ENCODE measurements at regions not wholly inside any gene's neighbourhood (a gene's known extent, or its start where the extent isn't known, plus 50 kb on each side); places are given as distances from the start of the nearest gene placed in this dataset.
"Not testable (repeated sequence)": the region's sequence is repeated elsewhere in the genome, so short reads cannot be mapped to it uniquely, and the experiment has no call there.

- TF ChIP-seq SIN3A (IDR thresholded peaks at IDR 0.05; ENCODE audit: borderline replicate concordance, insufficient read depth, low read depth, low read length): no peak
- no peak for TF ChIP-seq REST (IDR thresholded peaks at IDR 0.05; ENCODE audit: insufficient read depth in 1 of 2, low read depth in 2 of 2, low read length in 1 of 2)
- no peak for TF ChIP-seq TCF7L2 (IDR thresholded peaks at IDR 0.05; ENCODE audit: low read depth, low read length)
- TF ChIP-seq CTCF (IDR thresholded peaks at IDR 0.05): no peak
- DNase-seq (ENCODE audit: low read depth, low spot score): no peak
- in situ Hi-C loops (cut with HindIII; ENCODE audit: low pct_unique_long_range_greater_than_20kb, low sequenced_read_pairs): no loop called here
- Histone ChIP-seq H3K9me3 (ENCODE audit: control insufficient read depth, insufficient read depth, low read depth, low read length) (peaks cover 3% of the 10 kb centered on the region; the same call in 1 of the 2 replicates), H3K36me3 (ENCODE audit: control insufficient read depth, insufficient read depth, low read length) (no peaks in the 10 kb centered on the region), H3K27me3 (ENCODE audit: control insufficient read depth, insufficient read depth, low read length) (no peaks in the 10 kb centered on the region), H3K4me1 (ENCODE audit: control insufficient read depth, insufficient read depth, low read length) (no peaks in the 10 kb centered on the region), H3K4me3 (ENCODE audit: low read depth in 2 of 2, low read length in 2 of 2) (no peak overlapping the region), H3K27ac (ENCODE audit: low read length) (no peak overlapping the region)
- ChIA-PET CTCF (no interaction called here), POLR2A (no interaction called here)
- no TSS peak for BruUV-seq (replicated peaks)
- no peak for ATAC-seq
- intact Hi-C loops (cut with micrococcal nuclease; ENCODE audit: unreplicated experiment): no loop called here
These were observed 196.4 kb upstream of the KIF2B start for GRCh38 chr17:53626286-53626685.

GRCh38 chr17:53619025-53619424 lies 203.7 kb upstream of the KIF2B start:
- Histone ChIP-seq H3K4me3 (ENCODE audit: low read depth in 2 of 2, low read length in 2 of 2) (no peak overlapping the region), H3K9me3 (ENCODE audit: control insufficient read depth, insufficient read depth, low read depth, low read length) (peaks cover 2% of the 10 kb centered on the region; the same call in 1 of the 2 replicates), H3K4me1 (ENCODE audit: control insufficient read depth, insufficient read depth, low read length) (no peaks in the 10 kb centered on the region), H3K27ac (ENCODE audit: low read length) (no peak overlapping the region), H3K27me3 (ENCODE audit: control insufficient read depth, insufficient read depth, low read length) (no peaks in the 10 kb centered on the region), H3K36me3 (ENCODE audit: control insufficient read depth, insufficient read depth, low read length) (no peaks in the 10 kb centered on the region)
- ATAC-seq (no peak), DNase-seq (ENCODE audit: low read depth, low spot score) (no peak)
- TF ChIP-seq CTCF (IDR thresholded peaks at IDR 0.05) (no peak), POLR2AphosphoS5 (IDR thresholded peaks at IDR 0.05; ENCODE audit: low read depth, low read length) (no peak), SIN3A (IDR thresholded peaks at IDR 0.05; ENCODE audit: borderline replicate concordance, insufficient read depth, low read depth, low read length) (no peak), REST (IDR thresholded peaks at IDR 0.05; ENCODE audit: insufficient read depth in 1 of 2, low read depth in 2 of 2, low read length in 1 of 2) (no peak), TCF7L2 (IDR thresholded peaks at IDR 0.05; ENCODE audit: low read depth, low read length) (no peak)
- no TSS peak for BruUV-seq (replicated peaks)
- POLR2A ChIA-PET: no interaction called here
- intact Hi-C loops (cut with micrococcal nuclease; ENCODE audit: unreplicated experiment) (no loop called here), in situ Hi-C loops (cut with HindIII; ENCODE audit: low pct_unique_long_range_greater_than_20kb, low sequenced_read_pairs) (no loop called here)
- CTCF ChIA-PET: no interaction called here

GRCh38 chr17:53608208-53608607 lies 214.5 kb upstream of the KIF2B start:
- H3K4me3 ChIP-seq (ENCODE audit: low read depth in 2 of 2, low read length in 2 of 2); BruUV-seq (replicated peaks); H3K27ac ChIP-seq (ENCODE audit: low read length); H3K36me3 ChIP-seq (ENCODE audit: control insufficient read depth, insufficient read depth, low read length); H3K4me1 ChIP-seq (ENCODE audit: control insufficient read depth, insufficient read depth, low read length); ATAC-seq; in situ Hi-C loops (cut with HindIII; ENCODE audit: low pct_unique_long_range_greater_than_20kb, low sequenced_read_pairs); CTCF ChIA-PET; DNase-seq (ENCODE audit: low read depth, low spot score); H3K27me3 ChIP-seq (ENCODE audit: control insufficient read depth, insufficient read depth, low read length); POLR2A ChIA-PET; intact Hi-C loops (cut with micrococcal nuclease; ENCODE audit: unreplicated experiment); H3K9me3 ChIP-seq (ENCODE audit: control insufficient read depth, insufficient read depth, low read depth, low read length): not testable (repeated sequence)

All from Panc1 (cell line).